Nephron (organoid): ENCODE measurements at regions not wholly inside any gene's neighbourhood (a gene's known extent, or its start where the extent isn't known, plus 50 kb on each side); places are given as distances from the start of the nearest gene placed in this dataset.

Experiments used
- H3K27ac Mint-ChIP-seq, 3 experiments: 2 replicates each; pipeline ENCODE4 v1.8.0; 2020; ENCODE audit warnings: mixed read lengths in 3 of 3, mild to moderate bottlenecking in 2 of 3, moderate library complexity in 1 of 3
- H3K27me3 Mint-ChIP-seq: 2 replicates; pipeline ENCODE4 v1.8.0; 2021; ENCODE audit warnings: low read depth, mild to moderate bottlenecking, moderate library complexity, mixed read lengths
- H3K36me3 Mint-ChIP-seq: 2 replicates; pipeline ENCODE4 v1.8.0; 2020; ENCODE audit warnings: low read depth, mixed read lengths
- H3K4me1 Mint-ChIP-seq: 2 replicates; pipeline ENCODE4 v1.8.0; 2020; ENCODE audit warnings: mixed read lengths
- H3K4me3 Mint-ChIP-seq, 3 experiments: 2 replicates each; pipeline ENCODE4 v1.8.0; 2020; ENCODE audit warnings: mild to moderate bottlenecking in 3 of 3, mixed read lengths in 3 of 3, moderate library complexity in 2 of 3
- H3K9me3 Mint-ChIP-seq: 2 replicates; pipeline ENCODE4 v1.8.0; 2020; ENCODE audit warnings: mixed read lengths
- CTCF ChIP-seq, 3 experiments: fragments of 200-600 bp; sonication (generic); IDR thresholded peaks; one replicate each; pipeline ENCODE4 v1.5.0; 2021; ENCODE audit warnings: antibody characterized with exemption in 3 of 3; ENCODE audit not compliant: unreplicated experiment in 3 of 3

GRCh38 chr3:4220065-4220464 lies 83.1 kb upstream of the SETMAR start:
- no peak overlapping the region for H3K4me3 Mint-ChIP-seq
- H3K9me3 Mint-ChIP-seq, result peaks cover 15% of the 10 kb centered on the region
- no peak overlapping the region for H3K27ac Mint-ChIP-seq
- H3K27me3 Mint-ChIP-seq, result peaks cover 4% of the 10 kb centered on the region
- peaks cover 31% of the 10 kb centered on the region for H3K4me1 Mint-ChIP-seq
- H3K36me3 Mint-ChIP-seq, result no peaks in the 10 kb centered on the region
- no peak for TF ChIP-seq CTCF (IDR thresholded peaks at IDR 0.05; ENCODE audit: unreplicated experiment in 3 of 3)

- no peak for TF ChIP-seq CTCF (IDR thresholded peaks at IDR 0.05; ENCODE audit: unreplicated experiment in 3 of 3)
- no peak overlapping the region for H3K4me3 Mint-ChIP-seq
- H3K27ac Mint-ChIP-seq, result no peak overlapping the region
Measured at GRCh38 chr3:4222574-4223175, 80.5 kb upstream of the SETMAR start.

GRCh38 chr3:4223777-4224176 lies 79.4 kb upstream of the SETMAR start:
- Mint-ChIP-seq H3K36me3 (no peaks in the 10 kb centered on the region), H3K9me3 (no peaks in the 10 kb centered on the region), H3K27ac (no peak overlapping the region), H3K4me1 (peaks cover 28% of the 10 kb centered on the region), H3K27me3 (peaks cover 13% of the 10 kb centered on the region), H3K4me3 (no peak overlapping the region)
- TF ChIP-seq CTCF (IDR thresholded peaks at IDR 0.05; ENCODE audit: unreplicated experiment in 3 of 3), result no peak

More at GRCh38 chr3:4222574-4223175, 80.5 kb upstream of the SETMAR start:
- Mint-ChIP-seq H3K36me3 (no peaks in the 10 kb centered on the region), H3K4me1 (peaks cover 31% of the 10 kb centered on the region), H3K9me3 (no peaks in the 10 kb centered on the region), H3K27me3 (peaks cover 9% of the 10 kb centered on the region)

- H3K36me3 Mint-ChIP-seq, result no peaks in the 10 kb centered on the region
- H3K27me3 Mint-ChIP-seq, result peaks cover 13% of the 10 kb centered on the region
- TF ChIP-seq CTCF (IDR thresholded peaks at IDR 0.05; ENCODE audit: unreplicated experiment in 3 of 3), result no peak
- H3K4me3 Mint-ChIP-seq, result no peak overlapping the region
- H3K4me1 Mint-ChIP-seq, result peaks cover 22% of the 10 kb centered on the region
- H3K27ac Mint-ChIP-seq, result no peak overlapping the region
- H3K9me3 Mint-ChIP-seq, result no peaks in the 10 kb centered on the region
Measured at GRCh38 chr3:4224331-4224730, 78.8 kb upstream of the SETMAR start.

GRCh38 chr3:4225005-4225471 lies 78.1 kb upstream of the SETMAR start:
- peaks cover 13% of the 10 kb centered on the region for H3K27me3 Mint-ChIP-seq
- no peak for TF ChIP-seq CTCF (IDR thresholded peaks at IDR 0.05; ENCODE audit: unreplicated experiment in 3 of 3)
- H3K4me1 Mint-ChIP-seq, result peaks cover 15% of the 10 kb centered on the region
- H3K4me3 Mint-ChIP-seq, result no peak overlapping the region
- no peaks in the 10 kb centered on the region for H3K36me3 Mint-ChIP-seq
- H3K27ac Mint-ChIP-seq, result no peak overlapping the region
- no peaks in the 10 kb centered on the region for H3K9me3 Mint-ChIP-seq

- Mint-ChIP-seq H3K4me3 (no peak overlapping the region), H3K27ac (no peak overlapping the region), H3K36me3 (no peaks in the 10 kb centered on the region), H3K9me3 (no peaks in the 10 kb centered on the region), H3K27me3 (peaks cover 9% of the 10 kb centered on the region), H3K4me1 (peaks cover 6% of the 10 kb centered on the region)
- TF ChIP-seq CTCF (IDR thresholded peaks at IDR 0.05; ENCODE audit: unreplicated experiment in 3 of 3), result no peak
Measured at GRCh38 chr3:4228295-4228694, 74.9 kb upstream of the SETMAR start.
